ENCODE measurements at regions not wholly inside any gene's neighbourhood (a gene's known extent, or its start where the extent isn't known, plus 50 kb on each side); places are given as distances from the start of the nearest gene placed in this dataset.
"Not testable (repeated sequence)": the region's sequence is repeated elsewhere in the genome, so short reads cannot be mapped to it uniquely, and the experiment has no call there.

- H3K79me2 ChIP-seq (ENCODE audit: control insufficient read depth, insufficient read depth, low read length); H3K9me1 ChIP-seq (replicated peaks; ENCODE audit: control insufficient read depth, extremely low read depth, insufficient read depth, low read length); FAIRE-seq; H4K20me1 ChIP-seq (replicated peaks; ENCODE audit: control insufficient read depth, extremely low read depth, insufficient read depth, low read length); H3K4me2 ChIP-seq (ENCODE audit: insufficient read depth, low read length); POLR2A ChIA-PET; dilution Hi-C loops (cut with MboI; ENCODE audit: extremely low pct_ligation_motif_present, low sequenced_read_pairs); H3K4me1 ChIP-seq (ENCODE audit: control insufficient read depth, extremely low read depth, insufficient read depth, low read length); intact Hi-C loops (cut with micrococcal nuclease); H3K27ac ChIP-seq (ENCODE audit: insufficient read depth, low read depth, low read length); BruUV-seq (replicated peaks); H2AFZ ChIP-seq (ENCODE audit: low read depth, low read length); CTCF ChIA-PET; H3K36me3 ChIP-seq (ENCODE audit: control insufficient read depth in 2 of 2, extremely low read depth in 1 of 2, insufficient read depth in 2 of 2, low read length in 2 of 2); DNase-seq (ENCODE audit: low read depth, low spot score); H3K9ac ChIP-seq (replicated peaks; ENCODE audit: extremely low read depth, insufficient read depth, low read length); H3K9me3 ChIP-seq (replicated peaks; ENCODE audit: control insufficient read depth, insufficient read depth, low read length); H3K27me3 ChIP-seq (ENCODE audit: control insufficient read depth in 2 of 2, insufficient read depth in 2 of 2, low read length in 2 of 2); H3K4me3 ChIP-seq (replicated peaks in 1 of 3; ENCODE audit: insufficient read depth in 1 of 3, low read depth in 1 of 3, low read length in 3 of 3): not testable (repeated sequence)
Measured at GRCh38 chr11:89626881-89627280, 83.2 kb upstream of the TRIM77 start.

DNA sequence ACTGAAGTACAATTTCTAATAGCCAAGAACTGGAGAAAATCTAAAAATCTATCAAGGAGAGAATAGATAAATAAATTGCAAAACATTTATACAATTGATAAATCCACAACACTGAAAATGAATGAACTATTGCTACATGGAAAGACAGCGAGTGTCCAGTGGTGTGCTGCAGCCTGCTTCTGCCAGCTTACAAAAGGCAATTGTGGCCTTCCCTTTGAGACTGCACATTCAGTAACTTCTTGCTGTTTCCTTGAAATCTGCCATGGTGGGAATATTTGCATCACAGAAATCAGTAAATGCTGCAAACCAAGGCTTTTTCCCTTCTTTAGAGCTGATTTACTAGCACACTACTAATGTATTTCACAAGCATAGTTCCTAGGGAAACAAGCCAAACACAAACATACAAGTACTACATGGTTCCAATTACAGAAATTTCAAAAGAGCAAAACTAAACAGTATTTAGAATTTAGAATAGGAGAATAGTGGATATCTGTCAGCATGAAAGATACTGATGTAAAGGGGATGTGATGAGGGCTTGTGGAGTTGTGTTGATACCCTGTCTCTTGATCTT is 76.9 kb upstream of the TRIM77 start:
- dilution Hi-C loops (cut with MboI; ENCODE audit: extremely low pct_ligation_motif_present, low sequenced_read_pairs) = no loop called here
- no peak for FAIRE-seq

DNA sequence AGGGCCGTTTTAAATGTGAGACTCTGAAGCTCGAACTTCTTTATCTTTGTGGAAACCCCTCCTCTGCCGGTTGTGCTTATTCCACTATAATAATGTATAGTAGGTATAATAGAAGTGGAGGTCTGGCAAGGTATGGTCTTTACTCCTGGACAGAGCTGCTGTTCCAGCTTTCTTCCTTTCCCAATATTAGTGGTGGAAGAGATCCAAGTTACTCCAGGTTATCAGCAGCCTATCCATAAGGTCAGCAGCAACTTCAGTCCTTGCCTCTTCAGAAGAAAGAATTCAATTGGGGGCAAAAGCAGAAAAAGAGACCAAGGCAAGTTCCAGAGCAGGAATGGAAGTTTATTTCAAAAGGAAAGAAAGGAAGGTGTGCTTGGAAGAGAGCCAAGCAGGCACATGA is 69.3 kb upstream of the TRIM77 start:
- H2AFZ ChIP-seq (ENCODE audit: low read depth, low read length); DNase-seq (ENCODE audit: low read depth, low spot score); POLR2A ChIA-PET; H3K9me3 ChIP-seq (replicated peaks; ENCODE audit: control insufficient read depth, insufficient read depth, low read length); H3K79me2 ChIP-seq (ENCODE audit: control insufficient read depth, insufficient read depth, low read length); BruUV-seq (replicated peaks); H3K27ac ChIP-seq (ENCODE audit: insufficient read depth, low read depth, low read length); H3K4me2 ChIP-seq (ENCODE audit: insufficient read depth, low read length); FAIRE-seq; H3K27me3 ChIP-seq (ENCODE audit: control insufficient read depth in 2 of 2, insufficient read depth in 2 of 2, low read length in 2 of 2); intact Hi-C loops (cut with micrococcal nuclease); H4K20me1 ChIP-seq (replicated peaks; ENCODE audit: control insufficient read depth, extremely low read depth, insufficient read depth, low read length); H3K4me1 ChIP-seq (ENCODE audit: control insufficient read depth, extremely low read depth, insufficient read depth, low read length); H3K36me3 ChIP-seq (ENCODE audit: control insufficient read depth in 2 of 2, extremely low read depth in 1 of 2, insufficient read depth in 2 of 2, low read length in 2 of 2); H3K9me1 ChIP-seq (replicated peaks; ENCODE audit: control insufficient read depth, extremely low read depth, insufficient read depth, low read length); CTCF ChIA-PET; H3K9ac ChIP-seq (replicated peaks; ENCODE audit: extremely low read depth, insufficient read depth, low read length); H3K4me3 ChIP-seq (replicated peaks in 1 of 3; ENCODE audit: insufficient read depth in 1 of 3, low read depth in 1 of 3, low read length in 3 of 3); dilution Hi-C loops (cut with MboI; ENCODE audit: extremely low pct_ligation_motif_present, low sequenced_read_pairs): not testable (repeated sequence)

More for the DNA sequence above, 76.9 kb upstream of the TRIM77 start:
- Histone ChIP-seq H3K4me2 (ENCODE audit: insufficient read depth, low read length) (no peak overlapping the region), H3K9me3 (replicated peaks; ENCODE audit: control insufficient read depth, insufficient read depth, low read length) (no peaks in the 10 kb centered on the region), H2AFZ (ENCODE audit: low read depth, low read length) (no peak overlapping the region), H3K4me3 (replicated peaks in 1 of 3; ENCODE audit: insufficient read depth in 1 of 3, low read depth in 1 of 3, low read length in 3 of 3) (no peak overlapping the region), H3K9ac (replicated peaks; ENCODE audit: extremely low read depth, insufficient read depth, low read length) (no peak overlapping the region), H3K36me3 (ENCODE audit: control insufficient read depth in 2 of 2, extremely low read depth in 1 of 2, insufficient read depth in 2 of 2, low read length in 2 of 2) (no peaks in the 10 kb centered on the region), H3K9me1 (replicated peaks; ENCODE audit: control insufficient read depth, extremely low read depth, insufficient read depth, low read length) (no peaks in the 10 kb centered on the region), H3K79me2 (ENCODE audit: control insufficient read depth, insufficient read depth, low read length) (no peaks in the 10 kb centered on the region), H4K20me1 (replicated peaks; ENCODE audit: control insufficient read depth, extremely low read depth, insufficient read depth, low read length) (no peaks in the 10 kb centered on the region), H3K27me3 (ENCODE audit: control insufficient read depth in 2 of 2, insufficient read depth in 2 of 2, low read length in 2 of 2) (peaks cover 0 to 2% of the 10 kb centered on the region in 2 experiments), H3K27ac (ENCODE audit: insufficient read depth, low read depth, low read length) (no peak overlapping the region), H3K4me1 (ENCODE audit: control insufficient read depth, extremely low read depth, insufficient read depth, low read length) (no peaks in the 10 kb centered on the region)
- intact Hi-C loops (cut with micrococcal nuclease) = no loop called here
- ChIA-PET POLR2A (no interaction called here), CTCF (no interaction called here)
- DNase-seq (ENCODE audit: low read depth, low spot score) = no peak
- TF ChIP-seq MYC (IDR thresholded peaks at IDR 0.05; ENCODE audit: low read depth, low read length) (no peak), EZH2 (IDR thresholded peaks at IDR 0.05; ENCODE audit: borderline replicate concordance, low read depth, low read length, severe bottlenecking) (no peak), CTCF (IDR thresholded peaks at IDR 0.05; ENCODE audit: extremely low read depth in 1 of 2, insufficient read depth in 1 of 2, low read depth in 1 of 2, low read length in 2 of 2) (no peak), JUN (IDR thresholded peaks at IDR 0.05; ENCODE audit: borderline replicate concordance, insufficient read depth, insufficient read length, low read depth) (no peak)
- no TSS peak for BruUV-seq (replicated peaks)

All from endothelial cell of umbilical vein (primary cell).